HCT116 (cell line): ENCODE measurements at regions not wholly inside any gene's neighbourhood (a gene's known extent, or its start where the extent isn't known, plus 50 kb on each side); places are given as distances from the start of the nearest gene placed in this dataset.

Experiments used
- EZH2 ChIP-seq: fragments of 200-600 bp; sonication (generic); IDR thresholded peaks from 2 replicates; pipeline ENCODE4 v1.6.1; 2017; ENCODE audit warnings: antibody characterized with exemption, mixed run types
- FOSL1 ChIP-seq: IDR thresholded peaks from 2 replicates; pipeline ENCODE4 v1.6.1; 2012; ENCODE audit warnings: low read depth
- POLR2AphosphoS5 ChIP-seq: IDR thresholded peaks from 2 replicates; pipeline ENCODE4 v1.6.1; 2011; ENCODE audit warnings: mild to moderate bottlenecking, low read depth, low read length, moderate library complexity
- ZFX ChIP-seq: fragments of 450-650 bp; IDR thresholded peaks from 2 replicates; pipeline ENCODE4 v1.6.1; 2017
- TF ChIP-seq, protein P1 (sequence below), 3 experiments: fragments of 200-600 bp in 1 of 3; sonication (generic) in 1 of 3; IDR thresholded peaks in 2 of 3; conservative IDR thresholded peaks in 1 of 3; 2 replicates each; pipeline ENCODE4 v1.5.1; 2012 to 2017; ENCODE audit warnings: low read depth in 2 of 3, low read length in 2 of 3, antibody characterized with exemption in 1 of 3, borderline replicate concordance in 1 of 3, control low read depth in 1 of 3, mild to moderate bottlenecking in 1 of 3, mixed read lengths in 1 of 3, mixed run types in 1 of 3, moderate library complexity in 1 of 3; ENCODE audit not compliant: insufficient read depth in 1 of 3

DNA sequence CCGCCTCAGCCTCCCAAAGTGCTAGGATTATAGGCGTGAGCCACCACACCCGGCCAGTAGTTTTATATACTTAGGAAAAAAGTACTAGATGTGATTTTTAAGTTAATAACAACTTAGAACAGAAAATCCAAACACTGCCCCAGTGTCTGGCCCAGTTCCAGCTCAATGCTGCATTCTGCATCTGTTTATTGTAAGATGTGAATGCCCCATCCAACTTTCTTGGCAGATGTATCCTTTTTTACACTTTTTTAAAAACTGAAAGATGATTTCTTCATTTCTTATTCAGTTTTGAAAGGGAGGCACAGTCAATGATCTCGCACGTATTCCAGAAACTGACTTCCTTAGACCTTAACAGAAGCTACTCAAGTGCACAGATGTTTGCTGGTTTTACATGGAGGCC is 85.6 kb upstream of the SRSF6 start:
- TF ChIP-seq, protein P1, sequence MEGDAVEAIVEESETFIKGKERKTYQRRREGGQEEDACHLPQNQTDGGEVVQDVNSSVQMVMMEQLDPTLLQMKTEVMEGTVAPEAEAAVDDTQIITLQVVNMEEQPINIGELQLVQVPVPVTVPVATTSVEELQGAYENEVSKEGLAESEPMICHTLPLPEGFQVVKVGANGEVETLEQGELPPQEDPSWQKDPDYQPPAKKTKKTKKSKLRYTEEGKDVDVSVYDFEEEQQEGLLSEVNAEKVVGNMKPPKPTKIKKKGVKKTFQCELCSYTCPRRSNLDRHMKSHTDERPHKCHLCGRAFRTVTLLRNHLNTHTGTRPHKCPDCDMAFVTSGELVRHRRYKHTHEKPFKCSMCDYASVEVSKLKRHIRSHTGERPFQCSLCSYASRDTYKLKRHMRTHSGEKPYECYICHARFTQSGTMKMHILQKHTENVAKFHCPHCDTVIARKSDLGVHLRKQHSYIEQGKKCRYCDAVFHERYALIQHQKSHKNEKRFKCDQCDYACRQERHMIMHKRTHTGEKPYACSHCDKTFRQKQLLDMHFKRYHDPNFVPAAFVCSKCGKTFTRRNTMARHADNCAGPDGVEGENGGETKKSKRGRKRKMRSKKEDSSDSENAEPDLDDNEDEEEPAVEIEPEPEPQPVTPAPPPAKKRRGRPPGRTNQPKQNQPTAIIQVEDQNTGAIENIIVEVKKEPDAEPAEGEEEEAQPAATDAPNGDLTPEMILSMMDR (IDR thresholded peaks at IDR 0.05 in 2 of 3, conservative IDR thresholded peaks at IDR 0.05 in 1 of 3; ENCODE audit: borderline replicate concordance in 1 of 3, insufficient read depth in 1 of 3, low read depth in 2 of 3, low read length in 2 of 3), result no peak
- TF ChIP-seq ZFX (no peak), POLR2AphosphoS5 (no peak), FOSL1 (no peak), EZH2 (no peak)
